DMS79 treated with DMSO at 0.1 percent for 48 hours (cell line): ENCODE measurements at regions not wholly inside any gene's neighbourhood (a gene's known extent, or its start where the extent isn't known, plus 50 kb on each side); places are given as distances from the start of the nearest gene placed in this dataset.

Experiments
- DNase-seq: peaks from one replicate; lab custom pipeline; 2025; lab: John Stamatoyannopoulos, UW

DNA sequence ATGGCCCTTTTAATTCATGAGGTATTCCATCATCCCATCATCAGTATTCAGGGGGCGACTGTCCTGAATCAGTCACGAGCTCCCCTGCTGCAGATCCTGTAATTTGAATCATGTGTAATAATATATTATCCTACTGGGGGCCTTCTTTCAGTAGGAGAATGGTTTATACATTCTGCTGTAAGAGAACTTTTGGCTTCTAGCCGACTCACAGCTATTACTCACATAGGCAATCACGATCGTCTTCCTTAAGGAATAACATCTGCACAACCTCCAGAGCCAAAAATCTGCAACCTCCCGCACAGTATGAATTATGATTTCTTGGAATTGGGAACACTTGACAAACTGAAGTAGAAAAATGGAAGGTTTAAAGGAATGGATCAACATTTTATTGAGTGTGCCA lies 343.0 kb downstream of the USP25 start:
- no peak for DNase-seq

DNA sequence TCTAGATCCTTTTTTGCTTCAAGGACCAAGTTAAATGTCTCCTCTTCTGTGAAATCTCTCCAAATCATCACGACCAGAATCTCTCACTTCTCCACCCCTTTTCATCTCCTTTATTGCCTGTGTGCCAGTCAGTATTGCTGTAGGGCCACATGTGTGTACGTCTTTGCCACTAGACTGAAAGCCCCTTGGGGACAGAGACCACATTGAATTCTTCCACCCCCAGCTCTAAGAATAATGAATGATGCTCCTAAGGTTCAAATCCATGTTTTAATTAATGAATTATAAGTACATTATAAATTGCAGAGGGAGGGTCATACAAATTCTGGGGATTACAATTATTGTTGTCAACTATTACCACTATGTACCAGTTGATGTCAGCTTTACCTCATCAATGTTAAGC lies 343.8 kb downstream of the USP25 start:
- no peak for DNase-seq

DNA sequence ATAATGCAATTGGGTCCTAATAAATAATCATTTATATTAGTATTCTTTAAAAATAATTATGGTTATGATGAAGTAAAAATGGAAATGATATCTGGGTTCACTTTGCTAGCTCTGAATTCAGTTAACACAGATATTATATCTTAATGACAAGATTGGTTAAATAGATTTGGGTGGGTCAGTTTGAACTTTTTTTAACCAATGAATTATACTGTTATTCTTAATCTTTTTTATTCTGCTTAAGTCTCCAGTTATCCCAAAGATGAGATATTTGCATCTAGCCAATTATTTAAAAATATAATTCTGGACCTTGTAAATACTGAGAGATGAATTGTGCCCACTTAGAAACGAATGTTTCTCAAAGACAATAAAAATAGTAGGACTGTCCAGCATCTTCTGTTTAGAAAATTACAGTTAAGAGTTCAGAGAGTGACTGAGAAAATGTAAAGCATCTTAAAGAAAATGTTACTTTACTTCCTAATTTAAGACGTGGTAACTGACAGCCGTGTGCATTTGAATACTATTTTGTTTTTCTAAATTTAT lies 345.2 kb downstream of the USP25 start:
- no peak for DNase-seq

DNA sequence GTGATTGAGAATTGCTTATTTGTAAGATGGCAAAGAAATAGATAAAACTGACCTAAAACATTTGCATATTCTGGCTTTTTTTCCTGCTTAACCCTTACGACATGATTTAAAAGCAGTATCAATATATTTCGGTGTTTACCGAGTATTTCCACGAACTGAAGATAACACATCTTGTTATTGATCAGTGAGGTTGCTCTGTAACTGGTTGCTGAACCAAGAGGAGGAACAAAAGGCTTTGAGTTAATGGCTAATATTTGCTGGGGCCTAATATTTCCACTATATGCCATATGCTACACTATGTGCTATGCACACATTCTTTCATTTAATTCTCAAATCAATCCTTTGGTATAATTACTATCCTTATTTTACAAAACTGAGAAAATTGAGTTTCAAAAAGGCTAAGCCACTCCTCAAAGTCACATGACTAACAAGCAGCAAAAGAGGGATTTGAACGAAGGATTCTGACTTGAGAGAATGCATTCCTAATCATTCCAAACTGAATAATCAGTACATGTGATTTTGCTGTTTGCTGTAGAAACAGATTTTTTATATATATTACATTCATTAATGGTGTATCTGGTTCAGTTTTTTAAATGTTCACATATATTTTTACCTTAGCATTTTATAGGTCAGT lies 346.0 kb downstream of the USP25 start:
- DNase-seq = no peak

DNA sequence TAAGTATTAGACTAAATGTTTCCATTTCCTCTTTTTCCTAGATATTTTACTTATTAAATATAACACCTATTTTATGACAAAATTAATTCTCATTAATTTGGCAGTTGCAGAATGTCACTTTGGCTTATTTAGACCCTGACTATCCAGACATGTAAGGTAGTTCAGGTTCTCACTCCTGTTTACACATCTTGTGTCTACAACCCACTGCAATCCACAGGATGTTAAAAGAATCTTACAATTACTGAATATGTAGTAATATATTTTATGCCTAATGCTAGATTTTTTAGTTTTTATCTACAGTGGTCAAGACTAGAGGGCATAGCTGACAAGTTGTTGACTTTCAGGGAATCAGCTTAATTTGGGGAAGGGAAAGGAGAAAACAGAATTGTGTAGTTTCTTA lies 346.7 kb downstream of the USP25 start:
- DNase-seq = no peak

DNA sequence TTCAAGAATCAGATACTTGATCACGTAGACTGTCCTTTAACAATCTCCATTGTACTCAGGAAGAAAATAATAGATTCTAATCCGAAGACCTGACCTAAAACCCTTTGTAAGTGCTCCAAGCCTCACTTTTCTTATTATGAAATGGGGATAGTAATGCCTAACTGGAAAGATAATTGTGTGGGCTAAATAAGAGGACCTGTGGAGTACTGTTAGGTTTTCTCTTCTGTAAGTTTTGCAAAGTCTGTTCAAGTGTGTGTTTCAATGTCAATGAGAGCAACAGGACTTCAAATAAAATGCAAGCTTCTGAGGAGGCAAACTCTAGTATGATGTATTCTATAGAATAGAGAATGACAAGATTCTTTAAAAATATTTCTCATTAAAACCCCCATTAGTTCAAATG lies 348.6 kb downstream of the USP25 start:
- DNase-seq = no peak

DNA sequence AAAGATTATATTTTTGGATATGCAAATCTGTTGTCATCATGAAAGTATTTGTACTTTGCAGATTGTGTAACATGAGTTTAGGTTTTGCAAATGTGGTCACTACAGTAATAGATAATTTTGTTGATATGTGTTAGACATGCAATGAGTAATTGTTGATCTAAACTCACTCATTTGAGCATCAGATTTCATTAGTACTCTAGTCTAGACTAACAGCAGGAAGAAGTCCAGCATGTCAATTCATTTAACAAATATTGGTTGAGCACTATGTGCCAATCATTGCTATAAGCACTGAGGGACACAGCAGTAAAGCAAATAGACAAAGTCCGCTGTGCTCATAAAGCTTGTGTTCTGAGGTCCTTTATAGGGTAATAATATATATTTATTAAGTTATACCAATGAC lies 350.0 kb downstream of the USP25 start:
- no peak for DNase-seq

DNA sequence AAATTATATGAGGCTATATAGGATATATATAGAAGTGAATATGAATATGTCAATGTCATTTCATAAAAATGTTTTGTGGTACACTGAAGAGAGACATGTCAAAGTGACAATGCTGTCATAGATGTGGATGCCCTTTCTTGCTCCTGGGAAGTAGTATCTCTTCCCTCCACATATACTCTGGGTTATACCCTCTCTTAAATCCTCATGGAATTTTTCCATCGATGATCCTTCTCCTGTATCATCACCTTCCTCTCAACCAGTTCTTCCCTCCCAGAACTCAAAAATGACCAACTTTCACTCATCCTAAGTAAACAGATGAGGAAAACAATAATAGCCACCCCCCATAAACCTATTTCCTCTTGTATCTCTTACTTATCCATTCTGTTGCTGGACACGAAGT lies 351.5 kb downstream of the USP25 start:
- DNase-seq = no peak

DNA sequence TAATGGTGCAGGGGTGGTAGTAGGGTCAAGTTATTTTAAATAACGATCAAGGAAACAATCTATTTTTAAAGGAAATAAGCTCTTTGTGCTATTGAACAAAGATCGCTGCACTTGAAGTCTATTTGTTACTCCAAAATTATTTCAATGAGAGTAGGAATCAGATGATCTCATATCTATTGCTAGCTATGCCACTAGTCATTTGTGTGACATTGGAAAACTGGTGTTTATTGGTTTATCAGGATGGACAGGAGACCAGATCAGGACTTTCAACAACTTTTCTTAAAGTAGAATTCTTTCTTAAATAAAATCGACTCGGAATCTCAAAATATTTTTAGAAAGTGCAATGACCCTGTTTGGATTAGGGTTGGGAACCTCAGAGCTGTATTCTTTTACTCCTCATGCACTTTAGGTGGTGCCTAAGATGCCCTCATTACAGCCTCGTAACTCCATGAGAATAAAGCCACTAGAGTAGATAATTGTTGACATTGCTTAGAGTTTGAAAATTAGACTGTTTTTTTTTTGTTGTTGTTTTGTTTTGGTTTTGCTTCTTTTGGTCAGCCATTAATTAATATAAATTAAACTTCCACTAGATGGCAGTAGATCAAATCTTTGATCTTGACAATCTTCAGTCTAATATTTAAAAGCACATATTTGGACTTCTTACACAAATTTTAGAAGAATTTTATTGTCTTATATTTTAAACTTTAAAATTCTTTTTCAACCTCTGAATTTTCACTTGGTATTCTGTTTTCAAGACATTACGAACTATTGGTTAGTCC lies 352.4 kb downstream of the USP25 start:
- DNase-seq = no peak

DNA sequence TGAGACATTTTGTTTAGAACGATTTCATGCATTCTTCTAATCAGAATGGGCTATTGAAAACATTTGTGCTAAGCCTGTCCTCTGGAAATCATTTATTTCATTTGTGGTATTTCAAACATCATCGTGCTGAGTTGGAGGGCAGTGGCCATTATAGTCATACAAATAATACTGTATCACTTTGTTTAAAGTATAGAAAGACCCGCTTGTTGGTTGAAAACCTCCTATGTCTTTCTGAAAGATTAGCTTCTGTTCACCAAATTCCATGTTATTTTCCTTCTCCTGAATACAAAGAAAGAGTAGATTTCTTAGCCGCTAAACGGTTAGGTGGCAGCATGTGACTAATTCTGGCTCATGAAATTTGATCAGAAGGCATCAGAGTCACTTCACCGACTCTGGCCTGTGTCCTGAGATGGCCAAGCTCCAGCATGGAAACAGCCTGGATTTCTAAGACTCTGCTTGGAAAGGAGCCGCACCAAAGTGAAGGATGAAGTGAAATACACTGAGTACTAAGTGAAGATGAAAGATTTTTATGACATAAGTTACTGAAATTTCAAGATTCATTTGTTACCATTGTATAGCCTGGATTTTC lies 355.1 kb downstream of the USP25 start:
- DNase-seq = no peak

DNA sequence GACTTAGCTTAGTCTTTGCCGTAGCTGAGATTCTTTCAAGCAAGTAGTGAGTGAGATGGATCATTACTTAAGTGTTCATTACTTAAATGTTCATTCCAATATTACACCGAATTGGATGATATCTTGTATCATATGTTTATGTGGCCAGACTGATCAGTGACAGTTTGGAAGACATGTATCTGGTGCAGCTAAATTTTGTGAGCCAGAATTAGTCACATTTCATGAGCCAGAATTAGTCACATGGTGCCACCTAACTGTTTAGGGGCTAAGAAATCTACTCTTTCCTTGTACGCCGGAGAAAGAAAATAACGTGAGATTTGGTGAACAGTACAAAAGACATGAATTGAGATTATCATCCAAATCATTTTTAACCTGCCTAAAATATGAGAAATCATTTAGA lies 355.6 kb downstream of the USP25 start:
- DNase-seq = no peak

DNA sequence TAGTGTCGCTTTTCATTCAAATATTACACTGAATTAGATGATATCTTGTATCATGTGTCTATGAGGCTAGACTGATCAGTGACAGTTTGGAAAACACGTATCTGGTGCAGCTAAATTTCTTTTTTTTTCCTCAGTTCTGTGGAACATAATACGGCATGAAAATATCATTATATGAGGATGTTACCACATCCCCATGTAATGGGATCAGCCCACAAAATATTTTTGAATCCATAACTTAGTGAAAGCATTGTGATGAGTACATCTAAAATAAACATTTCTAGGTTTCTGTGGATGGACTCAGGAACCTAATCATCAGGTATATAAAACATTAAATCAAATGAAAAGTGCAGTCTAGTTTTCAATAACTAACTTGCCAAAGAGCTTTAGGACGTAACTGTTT lies 356.3 kb downstream of the USP25 start:
- no peak for DNase-seq

DNA sequence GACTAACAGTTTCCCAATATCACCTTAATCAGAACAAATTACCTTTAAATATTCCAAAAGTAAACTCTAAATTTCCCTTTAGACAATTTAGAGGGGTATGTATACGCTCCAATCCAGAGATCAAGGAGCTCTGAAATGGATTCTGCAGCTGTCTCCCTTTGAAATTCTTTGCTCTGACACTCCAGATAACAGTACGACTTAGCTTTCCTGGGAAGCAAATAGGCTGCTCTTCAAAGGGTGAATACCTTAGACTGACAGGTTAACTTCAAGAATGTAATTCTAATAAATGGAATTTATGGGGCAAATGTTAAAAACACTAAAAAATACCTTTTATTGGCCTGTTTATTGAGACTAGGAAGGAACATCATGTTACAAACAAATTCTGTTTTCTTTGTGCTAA lies 357.2 kb downstream of the USP25 start:
- no peak for DNase-seq

DNA sequence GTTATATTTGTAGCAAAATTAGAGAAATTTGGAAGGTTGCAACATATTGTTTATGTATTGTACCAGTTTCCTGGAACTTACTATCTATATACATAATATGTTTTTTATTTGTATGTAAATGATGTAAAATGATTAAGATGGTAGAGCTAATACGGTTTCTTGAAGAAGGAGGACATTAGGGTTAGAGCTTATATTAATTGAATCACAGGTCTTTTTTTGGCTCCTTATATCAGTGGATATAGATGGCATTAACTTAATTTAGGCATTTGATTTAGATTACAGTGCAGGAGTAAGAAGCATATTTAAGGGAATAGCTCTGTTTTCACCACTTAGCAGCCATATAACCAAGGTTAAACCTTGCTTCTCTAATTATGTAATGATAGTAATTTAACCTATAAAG lies 357.7 kb downstream of the USP25 start:
- no peak for DNase-seq

DNA sequence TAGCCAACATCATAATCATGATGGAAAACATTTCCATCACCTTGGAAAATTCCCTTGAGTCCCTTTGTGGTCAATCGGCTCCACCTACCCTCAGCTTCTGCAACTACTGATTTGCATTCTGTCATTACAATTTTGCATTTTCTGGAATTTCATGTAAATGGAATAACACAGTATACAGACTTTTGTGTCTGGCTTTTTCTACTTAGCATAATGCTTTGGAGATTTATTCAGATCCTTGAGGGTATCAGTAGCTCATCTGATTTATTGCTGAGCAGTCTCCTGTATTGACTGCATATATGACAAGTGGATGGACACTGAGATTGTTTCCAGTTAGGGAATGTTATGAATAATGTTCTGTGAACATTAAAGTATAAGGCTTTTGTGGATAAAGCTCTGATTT lies 358.3 kb downstream of the USP25 start:
- no peak for DNase-seq

DNA sequence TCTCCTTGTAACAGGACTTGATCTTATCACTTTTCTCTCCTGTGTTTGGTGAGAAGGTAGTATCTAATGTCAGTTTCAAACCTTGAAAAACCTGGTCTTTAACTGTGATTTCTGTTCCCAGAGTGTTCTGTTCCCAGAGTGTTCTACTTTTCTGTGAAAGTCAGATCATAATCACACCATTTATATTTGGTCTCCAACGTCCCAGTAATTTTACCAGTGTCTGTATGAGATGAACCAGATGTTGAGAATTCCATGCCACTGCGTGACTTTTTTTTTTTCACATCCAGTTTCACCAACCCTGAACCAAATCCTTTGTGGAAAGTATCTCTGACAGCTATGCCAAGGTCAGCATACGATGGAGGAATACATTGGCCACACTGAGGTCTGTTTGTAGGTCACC lies 365.2 kb downstream of the USP25 start:
- DNase-seq = no peak

DNA sequence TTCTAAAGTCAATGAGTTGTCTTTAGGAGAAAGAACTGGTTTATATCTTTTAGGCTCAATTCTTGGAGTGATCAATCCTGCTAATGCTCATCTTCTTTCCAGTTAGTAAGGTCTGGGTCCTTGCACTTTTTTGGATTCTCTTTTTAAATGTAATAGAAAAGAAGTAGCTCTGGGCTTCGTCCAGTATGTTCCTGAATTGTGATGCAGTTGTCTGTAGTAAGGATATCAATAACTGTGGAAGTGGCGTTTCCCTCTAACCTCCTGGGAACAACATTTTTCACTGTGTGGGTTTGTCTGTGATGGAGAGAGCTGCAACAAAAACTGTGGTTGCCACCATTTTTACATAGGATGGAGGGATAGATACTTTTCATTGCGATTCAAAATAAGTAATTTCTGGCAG lies 367.2 kb downstream of the USP25 start:
- no peak for DNase-seq

DNA sequence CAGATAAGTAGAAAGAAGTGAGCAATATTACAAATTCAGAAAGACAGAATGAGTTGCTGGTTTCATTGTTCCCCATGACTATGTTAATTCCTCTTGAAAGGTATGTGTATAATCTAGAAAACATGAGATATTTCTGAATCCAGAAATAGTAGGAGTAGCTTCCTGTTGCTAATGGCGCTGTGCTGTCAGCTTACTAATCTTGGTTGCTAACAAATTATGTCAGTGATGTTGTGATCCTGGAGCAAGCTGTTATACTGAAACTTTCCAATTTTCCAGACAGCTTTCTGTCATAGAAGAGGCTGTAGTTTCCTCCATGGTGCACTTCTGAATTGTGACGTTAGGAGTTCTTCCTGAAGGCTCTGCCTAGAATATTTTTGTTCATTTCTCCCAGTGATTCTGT lies 372.3 kb downstream of the USP25 start:
- DNase-seq = no peak

DNA sequence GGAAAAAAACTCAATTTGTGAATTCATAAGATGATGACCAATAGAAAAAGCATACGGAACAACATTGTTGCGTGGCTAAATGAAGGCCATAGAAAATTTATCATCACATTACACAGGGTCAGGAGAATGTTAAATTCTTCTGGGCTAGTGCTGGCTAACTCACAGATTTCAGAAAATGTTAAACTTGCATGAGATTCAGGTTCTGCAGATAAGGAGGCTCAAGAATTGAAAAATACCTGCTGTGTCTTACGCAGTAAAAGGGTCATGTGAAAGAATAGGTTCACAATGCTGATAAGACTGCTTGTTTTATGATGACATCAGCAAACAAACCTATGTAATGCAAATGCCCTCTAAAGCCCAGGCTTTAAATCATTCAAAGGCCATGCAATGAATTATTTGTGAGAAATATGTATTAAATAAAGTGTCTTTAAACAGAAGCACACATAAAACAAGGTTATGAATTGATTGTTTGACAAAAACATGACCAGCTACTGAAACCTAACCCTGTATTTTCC lies 378.8 kb downstream of the USP25 start:
- DNase-seq = no peak

DNA sequence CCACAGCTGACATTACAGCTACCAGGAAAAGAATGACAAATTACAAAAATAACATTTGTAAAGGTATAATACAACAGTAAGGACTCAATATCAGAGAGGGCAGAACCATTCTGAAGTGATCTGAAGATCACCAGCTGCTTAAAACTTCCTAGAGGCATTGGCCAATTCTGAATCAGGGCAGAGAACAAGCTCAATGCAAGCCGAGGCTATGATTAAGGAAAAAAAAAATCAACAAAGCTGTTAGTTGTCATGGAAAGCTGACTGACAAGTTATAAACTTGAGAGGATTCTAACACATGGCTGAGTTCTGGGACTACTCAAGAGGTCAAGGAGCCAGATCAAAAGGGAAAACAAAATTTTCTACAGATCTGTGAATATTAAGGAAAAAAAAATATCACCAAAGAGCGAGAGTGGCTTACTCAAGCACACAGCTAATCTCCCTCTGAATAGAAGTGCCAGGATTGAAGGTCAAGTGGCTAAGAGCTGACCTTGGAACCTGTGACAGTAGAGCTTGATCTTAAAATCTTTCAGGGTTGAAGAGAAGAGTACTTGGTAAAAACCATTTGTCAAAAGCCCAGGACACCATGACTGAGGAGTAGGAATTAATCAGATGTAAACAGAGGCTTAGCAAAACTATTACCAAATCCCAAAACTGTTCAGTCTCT lies 383.4 kb downstream of the USP25 start:
- peak; percentile 55 for DNase-seq

DNA sequence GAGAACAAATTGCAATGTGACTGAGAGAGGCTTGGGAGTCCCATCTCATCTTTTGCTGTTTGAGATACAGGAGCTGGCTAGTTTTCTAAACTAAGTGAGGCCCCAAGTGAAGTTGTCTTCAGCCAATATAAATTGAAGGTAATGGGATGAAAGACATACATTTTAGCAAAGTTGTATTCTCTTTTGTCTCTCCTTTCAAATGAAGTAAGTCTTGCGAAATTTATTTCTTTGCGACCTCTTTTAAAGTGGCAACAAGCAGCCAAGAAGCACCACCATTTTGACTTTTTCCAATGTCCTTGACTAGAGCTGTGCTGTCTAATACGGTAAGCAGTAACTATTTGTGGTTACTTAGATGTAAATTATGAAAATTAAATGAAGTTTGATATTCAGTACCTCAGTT lies 385.7 kb downstream of the USP25 start:
- DNase-seq = no peak

DNA sequence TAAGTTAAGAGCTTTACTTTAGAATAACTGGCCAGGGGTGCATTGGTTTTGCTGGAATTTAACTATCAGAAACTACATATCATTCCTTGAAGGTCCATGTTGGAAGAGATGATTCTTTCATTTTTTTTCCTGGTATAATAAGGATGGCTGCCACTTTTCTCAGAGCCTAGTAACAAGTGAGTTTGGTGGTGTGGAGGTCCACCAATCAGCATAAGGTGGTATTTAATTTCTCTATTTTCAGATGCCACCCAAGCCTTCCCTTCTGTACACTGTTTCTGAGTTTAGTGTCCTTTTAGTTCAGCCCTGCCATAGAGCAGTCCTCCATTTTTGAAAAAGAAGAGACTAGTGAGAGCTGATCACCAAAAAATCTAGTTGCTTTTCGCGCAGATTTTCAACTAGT lies 386.3 kb downstream of the USP25 start:
- no peak for DNase-seq

DNA sequence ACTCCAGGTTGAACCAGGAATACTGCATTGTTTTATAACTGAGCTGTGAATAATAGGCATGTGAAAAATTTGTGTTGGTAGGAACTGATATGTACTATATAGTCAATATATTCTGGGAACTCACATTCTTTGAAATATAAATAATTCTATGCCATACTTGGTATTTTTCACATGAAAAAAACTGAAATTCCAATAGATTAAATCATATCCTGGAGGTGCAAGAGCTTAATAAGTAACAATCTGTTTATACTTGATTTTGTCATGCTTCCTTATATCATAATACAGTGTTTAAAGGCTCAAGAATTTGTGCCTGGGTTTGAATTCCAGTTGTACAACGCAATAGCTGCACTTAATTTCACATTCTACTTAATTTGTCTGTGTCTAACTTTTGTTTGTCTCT lies 387.0 kb downstream of the USP25 start:
- DNase-seq = no peak
